ENCODE measurements at regions not wholly inside any gene's neighbourhood (a gene's known extent, or its start where the extent isn't known, plus 50 kb on each side); places are given as distances from the start of the nearest gene placed in this dataset.

DNA sequence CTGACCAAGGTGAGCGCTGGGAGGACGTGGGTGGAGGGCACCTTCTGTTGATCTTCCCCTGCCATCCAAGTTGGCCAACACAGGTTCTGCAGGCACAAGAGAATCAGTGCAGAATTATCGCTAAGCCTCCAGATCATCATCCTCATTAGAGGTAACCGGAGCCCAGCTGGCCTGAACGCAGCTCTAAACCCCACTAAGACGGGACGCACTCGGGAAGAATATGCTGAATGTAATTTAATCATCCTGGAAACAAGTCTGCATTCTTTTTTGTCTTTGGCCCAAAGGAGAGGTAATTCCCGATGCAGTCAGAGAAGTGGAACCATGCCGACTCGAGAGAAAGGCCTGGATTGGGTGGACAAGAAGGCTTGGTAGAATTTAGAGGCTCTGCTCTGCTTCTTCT lies 111.0 kb upstream of the GSC start:
- no peaks in the 10 kb centered on the region for H3K4me1 ChIP-seq (ENCODE audit: insufficient read depth)

More for the DNA sequence above, 111.0 kb upstream of the GSC start:
- Histone ChIP-seq H3K27ac (ENCODE audit: low read depth) (no peak overlapping the region), H4K20me1 (replicated peaks; ENCODE audit: insufficient read depth) (no peaks in the 10 kb centered on the region), H2AFZ (no peak overlapping the region), H3K4me3 (no peak overlapping the region), H3F3A (replicated peaks; ENCODE audit: low read depth) (no peaks in the 10 kb centered on the region), H3K36me3 (ENCODE audit: insufficient read depth) (no peaks in the 10 kb centered on the region), H3K79me2 (replicated peaks; ENCODE audit: insufficient read depth) (no peaks in the 10 kb centered on the region), H3K27me3 (ENCODE audit: insufficient read depth) (no peaks in the 10 kb centered on the region), H3K4me2 (no peak overlapping the region), H3K9me2 (ENCODE audit: insufficient read depth) (no peaks in the 10 kb centered on the region)
- DNase-seq (ENCODE audit: low spot score): no peak
- Mint-ChIP-seq H3K27me3 (ENCODE audit: insufficient read depth, low read depth, poor library complexity) (no peaks in the 10 kb centered on the region), H3K9me3 (no peaks in the 10 kb centered on the region), H3K27ac (no peak overlapping the region), H3K36me3 (ENCODE audit: low read depth) (no peaks in the 10 kb centered on the region), H3K4me1 (no peaks in the 10 kb centered on the region), H3K4me3 (no peak overlapping the region)
- ATAC-seq: no peak
- TF ChIP-seq CREB1 (CRISPR knock-in tag; IDR thresholded peaks at IDR 0.05; ENCODE audit: low read depth) (no peak), EZH2 (IDR thresholded peaks at IDR 0.05; ENCODE audit: low read depth, unreplicated experiment) (no peak), EZH2phosphoT487 (IDR thresholded peaks at IDR 0.05; ENCODE audit: unreplicated experiment) (no peak), NANOG (IDR thresholded peaks at IDR 0.05; ENCODE audit: borderline replicate concordance) (no peak)
- TF ChIP-seq, protein P1, sequence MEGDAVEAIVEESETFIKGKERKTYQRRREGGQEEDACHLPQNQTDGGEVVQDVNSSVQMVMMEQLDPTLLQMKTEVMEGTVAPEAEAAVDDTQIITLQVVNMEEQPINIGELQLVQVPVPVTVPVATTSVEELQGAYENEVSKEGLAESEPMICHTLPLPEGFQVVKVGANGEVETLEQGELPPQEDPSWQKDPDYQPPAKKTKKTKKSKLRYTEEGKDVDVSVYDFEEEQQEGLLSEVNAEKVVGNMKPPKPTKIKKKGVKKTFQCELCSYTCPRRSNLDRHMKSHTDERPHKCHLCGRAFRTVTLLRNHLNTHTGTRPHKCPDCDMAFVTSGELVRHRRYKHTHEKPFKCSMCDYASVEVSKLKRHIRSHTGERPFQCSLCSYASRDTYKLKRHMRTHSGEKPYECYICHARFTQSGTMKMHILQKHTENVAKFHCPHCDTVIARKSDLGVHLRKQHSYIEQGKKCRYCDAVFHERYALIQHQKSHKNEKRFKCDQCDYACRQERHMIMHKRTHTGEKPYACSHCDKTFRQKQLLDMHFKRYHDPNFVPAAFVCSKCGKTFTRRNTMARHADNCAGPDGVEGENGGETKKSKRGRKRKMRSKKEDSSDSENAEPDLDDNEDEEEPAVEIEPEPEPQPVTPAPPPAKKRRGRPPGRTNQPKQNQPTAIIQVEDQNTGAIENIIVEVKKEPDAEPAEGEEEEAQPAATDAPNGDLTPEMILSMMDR (conservative IDR thresholded peaks at IDR 0.05; ENCODE audit: low read depth in 2 of 2): no peak
- TF ChIP-seq, protein P2, sequence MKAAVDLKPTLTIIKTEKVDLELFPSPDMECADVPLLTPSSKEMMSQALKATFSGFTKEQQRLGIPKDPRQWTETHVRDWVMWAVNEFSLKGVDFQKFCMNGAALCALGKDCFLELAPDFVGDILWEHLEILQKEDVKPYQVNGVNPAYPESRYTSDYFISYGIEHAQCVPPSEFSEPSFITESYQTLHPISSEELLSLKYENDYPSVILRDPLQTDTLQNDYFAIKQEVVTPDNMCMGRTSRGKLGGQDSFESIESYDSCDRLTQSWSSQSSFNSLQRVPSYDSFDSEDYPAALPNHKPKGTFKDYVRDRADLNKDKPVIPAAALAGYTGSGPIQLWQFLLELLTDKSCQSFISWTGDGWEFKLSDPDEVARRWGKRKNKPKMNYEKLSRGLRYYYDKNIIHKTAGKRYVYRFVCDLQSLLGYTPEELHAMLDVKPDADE (IDR thresholded peaks at IDR 0.05): no peak
- TF ChIP-seq, protein P3, sequence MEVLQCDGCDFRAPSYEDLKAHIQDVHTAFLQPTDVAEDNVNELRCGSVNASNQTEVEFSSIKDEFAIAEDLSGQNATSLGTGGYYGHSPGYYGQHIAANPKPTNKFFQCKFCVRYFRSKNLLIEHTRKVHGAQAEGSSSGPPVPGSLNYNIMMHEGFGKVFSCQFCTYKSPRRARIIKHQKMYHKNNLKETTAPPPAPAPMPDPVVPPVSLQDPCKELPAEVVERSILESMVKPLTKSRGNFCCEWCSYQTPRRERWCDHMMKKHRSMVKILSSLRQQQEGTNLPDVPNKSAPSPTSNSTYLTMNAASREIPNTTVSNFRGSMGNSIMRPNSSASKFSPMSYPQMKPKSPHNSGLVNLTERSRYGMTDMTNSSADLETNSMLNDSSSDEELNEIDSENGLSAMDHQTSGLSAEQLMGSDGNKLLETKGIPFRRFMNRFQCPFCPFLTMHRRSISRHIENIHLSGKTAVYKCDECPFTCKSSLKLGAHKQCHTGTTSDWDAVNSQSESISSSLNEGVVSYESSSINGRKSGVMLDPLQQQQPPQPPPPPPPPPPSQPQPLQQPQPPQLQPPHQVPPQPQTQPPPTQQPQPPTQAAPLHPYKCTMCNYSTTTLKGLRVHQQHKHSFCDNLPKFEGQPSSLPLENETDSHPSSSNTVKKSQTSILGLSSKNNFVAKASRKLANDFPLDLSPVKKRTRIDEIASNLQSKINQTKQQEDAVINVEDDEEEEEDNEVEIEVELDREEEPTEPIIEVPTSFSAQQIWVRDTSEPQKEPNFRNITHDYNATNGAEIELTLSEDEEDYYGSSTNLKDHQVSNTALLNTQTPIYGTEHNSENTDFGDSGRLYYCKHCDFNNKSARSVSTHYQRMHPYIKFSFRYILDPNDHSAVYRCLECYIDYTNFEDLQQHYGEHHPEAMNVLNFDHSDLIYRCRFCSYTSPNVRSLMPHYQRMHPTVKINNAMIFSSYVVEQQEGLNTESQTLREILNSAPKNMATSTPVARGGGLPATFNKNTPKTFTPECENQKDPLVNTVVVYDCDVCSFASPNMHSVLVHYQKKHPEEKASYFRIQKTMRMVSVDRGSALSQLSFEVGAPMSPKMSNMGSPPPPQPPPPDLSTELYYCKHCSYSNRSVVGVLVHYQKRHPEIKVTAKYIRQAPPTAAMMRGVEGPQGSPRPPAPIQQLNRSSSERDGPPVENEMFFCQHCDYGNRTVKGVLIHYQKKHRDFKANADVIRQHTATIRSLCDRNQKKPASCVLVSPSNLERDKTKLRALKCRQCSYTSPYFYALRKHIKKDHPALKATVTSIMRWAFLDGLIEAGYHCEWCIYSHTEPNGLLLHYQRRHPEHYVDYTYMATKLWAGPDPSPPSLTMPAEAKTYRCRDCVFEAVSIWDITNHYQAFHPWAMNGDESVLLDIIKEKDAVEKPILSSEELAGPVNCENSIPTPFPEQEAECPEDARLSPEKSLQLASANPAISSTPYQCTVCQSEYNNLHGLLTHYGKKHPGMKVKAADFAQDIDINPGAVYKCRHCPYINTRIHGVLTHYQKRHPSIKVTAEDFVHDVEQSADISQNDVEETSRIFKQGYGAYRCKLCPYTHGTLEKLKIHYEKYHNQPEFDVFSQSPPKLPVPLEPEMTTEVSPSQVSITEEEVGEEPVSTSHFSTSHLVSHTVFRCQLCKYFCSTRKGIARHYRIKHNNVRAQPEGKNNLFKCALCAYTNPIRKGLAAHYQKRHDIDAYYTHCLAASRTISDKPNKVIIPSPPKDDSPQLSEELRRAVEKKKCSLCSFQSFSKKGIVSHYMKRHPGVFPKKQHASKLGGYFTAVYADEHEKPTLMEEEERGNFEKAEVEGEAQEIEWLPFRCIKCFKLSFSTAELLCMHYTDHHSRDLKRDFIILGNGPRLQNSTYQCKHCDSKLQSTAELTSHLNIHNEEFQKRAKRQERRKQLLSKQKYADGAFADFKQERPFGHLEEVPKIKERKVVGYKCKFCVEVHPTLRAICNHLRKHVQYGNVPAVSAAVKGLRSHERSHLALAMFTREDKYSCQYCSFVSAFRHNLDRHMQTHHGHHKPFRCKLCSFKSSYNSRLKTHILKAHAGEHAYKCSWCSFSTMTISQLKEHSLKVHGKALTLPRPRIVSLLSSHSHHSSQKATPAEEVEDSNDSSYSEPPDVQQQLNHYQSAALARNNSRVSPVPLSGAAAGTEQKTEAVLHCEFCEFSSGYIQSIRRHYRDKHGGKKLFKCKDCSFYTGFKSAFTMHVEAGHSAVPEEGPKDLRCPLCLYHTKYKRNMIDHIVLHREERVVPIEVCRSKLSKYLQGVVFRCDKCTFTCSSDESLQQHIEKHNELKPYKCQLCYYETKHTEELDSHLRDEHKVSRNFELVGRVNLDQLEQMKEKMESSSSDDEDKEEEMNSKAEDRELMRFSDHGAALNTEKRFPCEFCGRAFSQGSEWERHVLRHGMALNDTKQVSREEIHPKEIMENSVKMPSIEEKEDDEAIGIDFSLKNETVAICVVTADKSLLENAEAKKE (CRISPR knock-in tag; IDR thresholded peaks at IDR 0.05): no peak
